Stimulated activated effector memory CD8-positive, alpha-beta T cell treated with anti-CD3 and anti-CD28 coated beads, Interleukin-12 subunit alpha, Interleukin-12 subunit beta, amount 100 ng/mL, for 72 hours (primary cell): ENCODE measurements at regions not wholly inside any gene's neighbourhood (a gene's known extent, or its start where the extent isn't known, plus 50 kb on each side); places are given as distances from the start of the nearest gene placed in this dataset.
"Not testable (repeated sequence)": the region's sequence is repeated elsewhere in the genome, so short reads cannot be mapped to it uniquely, and the experiment has no call there.

Source experiments
- ATAC-seq: fragments of 150-1000 bp; cut with Tn5 transposase; 2 replicates; pipeline ENCODE4 v1.10.0; 2021
- DNase-seq, 2 donors: peaks; one replicate each; pipeline ENCODE4 v3.0.0; 2021 to 2022; ENCODE audit warnings: low spot score in 2 of 2
- H3K27ac Mint-ChIP-seq: one replicate; pipeline ENCODE4 v1.8.0; 2022; ENCODE audit warnings: mild to moderate bottlenecking, mixed read lengths
- H3K36me3 Mint-ChIP-seq: one replicate; pipeline ENCODE4 v1.8.0; 2022; ENCODE audit warnings: mild to moderate bottlenecking, mixed read lengths
- H3K4me1 Mint-ChIP-seq: one replicate; pipeline ENCODE4 v1.8.0; 2022; ENCODE audit warnings: mixed read lengths
- H3K4me3 Mint-ChIP-seq: one replicate; pipeline ENCODE4 v1.8.0; 2022; ENCODE audit warnings: mild to moderate bottlenecking, mixed read lengths
- H3K9me3 Mint-ChIP-seq: one replicate; pipeline ENCODE4 v1.8.0; 2022; ENCODE audit warnings: mixed read lengths

DNA sequence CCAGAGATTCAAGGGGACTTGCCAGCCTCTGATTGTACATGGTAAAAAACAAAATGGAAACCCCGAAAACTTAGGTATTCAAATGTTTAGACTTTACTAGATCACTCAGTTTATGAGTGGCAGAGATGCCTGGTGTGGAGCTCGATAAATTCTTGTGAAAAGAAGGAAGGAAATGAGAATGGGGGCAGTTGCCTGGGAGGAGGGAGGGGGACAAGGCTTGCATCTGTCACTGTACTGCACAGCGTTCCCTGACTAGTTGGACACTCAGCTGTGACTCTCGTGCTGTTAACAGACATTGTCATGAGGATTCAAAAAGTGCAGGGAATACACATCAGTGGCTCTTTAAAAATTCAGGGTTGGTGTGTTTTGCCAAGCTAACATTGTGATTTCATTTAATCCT lies 232.9 kb downstream of the ZIC5 start:
- Mint-ChIP-seq H3K4me3 (no peak overlapping the region), H3K9me3 (no peaks in the 10 kb centered on the region), H3K36me3 (no peaks in the 10 kb centered on the region), H3K27ac (no peak overlapping the region), H3K4me1 (no peaks in the 10 kb centered on the region)
- DNase-seq = no peak
- no peak for ATAC-seq

DNA sequence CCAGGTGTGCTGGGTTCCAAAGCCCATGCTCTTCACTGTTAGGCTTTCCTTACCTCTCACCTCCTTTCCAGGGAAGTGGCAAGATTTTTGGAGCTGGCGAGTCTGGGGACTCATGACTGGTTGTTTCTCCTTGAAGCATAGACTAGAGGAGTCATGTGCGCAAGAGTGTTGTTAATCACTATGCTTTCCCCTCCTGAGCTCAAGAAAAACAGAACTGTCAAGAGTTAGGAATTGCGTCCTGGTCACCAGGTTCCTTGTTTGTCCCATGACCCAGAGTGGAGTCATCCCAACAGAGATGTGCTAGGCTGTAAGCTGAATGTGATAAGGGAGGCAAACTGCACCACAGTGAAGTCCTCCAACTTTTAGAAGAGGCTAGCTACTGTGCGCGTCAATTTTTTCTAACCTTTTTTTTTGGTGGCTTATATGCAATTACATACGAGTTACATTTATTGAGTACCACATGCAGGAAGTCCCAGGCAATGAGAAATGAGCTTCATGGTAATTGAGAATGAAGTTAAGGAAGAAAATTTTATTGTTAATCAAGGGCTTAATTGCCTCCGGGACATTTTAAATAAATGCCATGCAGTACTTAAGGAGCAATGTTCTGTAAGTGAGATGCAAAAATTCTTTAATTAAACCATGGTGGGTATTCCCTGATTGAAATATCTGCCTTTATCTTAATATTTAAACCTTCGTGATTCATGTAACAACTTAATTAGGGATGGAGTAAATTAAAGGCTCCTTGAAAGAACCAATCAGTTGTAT lies 233.9 kb downstream of the ZIC5 start:
- Mint-ChIP-seq H3K9me3 (no peaks in the 10 kb centered on the region), H3K36me3 (no peaks in the 10 kb centered on the region), H3K4me1 (no peaks in the 10 kb centered on the region), H3K27ac (no peak overlapping the region), H3K4me3 (no peak overlapping the region)
- DNase-seq = no peak
- no peak for ATAC-seq

DNA sequence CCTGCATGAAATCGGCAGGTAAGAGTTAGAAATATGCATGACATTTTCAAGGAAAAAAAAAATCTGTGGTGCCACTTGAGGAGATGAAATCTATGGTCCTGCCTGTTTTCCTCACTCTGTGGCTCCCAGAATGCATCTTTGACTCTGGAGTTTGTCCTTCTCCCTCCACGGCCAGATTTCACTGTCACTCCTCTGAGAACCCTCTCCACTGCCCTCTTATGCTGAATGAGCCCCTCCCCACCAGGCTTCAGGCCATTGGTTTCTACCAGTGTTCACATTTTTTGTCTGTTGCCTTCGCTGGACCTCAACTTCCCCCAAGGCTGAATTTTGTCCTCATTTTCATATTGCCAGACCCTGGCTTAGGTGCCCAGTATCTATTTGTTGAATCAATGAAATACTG lies 235.0 kb downstream of the ZIC5 start:
- Mint-ChIP-seq H3K9me3 (no peaks in the 10 kb centered on the region), H3K4me1 (no peaks in the 10 kb centered on the region), H3K36me3 (no peaks in the 10 kb centered on the region), H3K27ac (no peak overlapping the region), H3K4me3 (no peak overlapping the region)
- no peak for ATAC-seq
- DNase-seq = no peak

DNA sequence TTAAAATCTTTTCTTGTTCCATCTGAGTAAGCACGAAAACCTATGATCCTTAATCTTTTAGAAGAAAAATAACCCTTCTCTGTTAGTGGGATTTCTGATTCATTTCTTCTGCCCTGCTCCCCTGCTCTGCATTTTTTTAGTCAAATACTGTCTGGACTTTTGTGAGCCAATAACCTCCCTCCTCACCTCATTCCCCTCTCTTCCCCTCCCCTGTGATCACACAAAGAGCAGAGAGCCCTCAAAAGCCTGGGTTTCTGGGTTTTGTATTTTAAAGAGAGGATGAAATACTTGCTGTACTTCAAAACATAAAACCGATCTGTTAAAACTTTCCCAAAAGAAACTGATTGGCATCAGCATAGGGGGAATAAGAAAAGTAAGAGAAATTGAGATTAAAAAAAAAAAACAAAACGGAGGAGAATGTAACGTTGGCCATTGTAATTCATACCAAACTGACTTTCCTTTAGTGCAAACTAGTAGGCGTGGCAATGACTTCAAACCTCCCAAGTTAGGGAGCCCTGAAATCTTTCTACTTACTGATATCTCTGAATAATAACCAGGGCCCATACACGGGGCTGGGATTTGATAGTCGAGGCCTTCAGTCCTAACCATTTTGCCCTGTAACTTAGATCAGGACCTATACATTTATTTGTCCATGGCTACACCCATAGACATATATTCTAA lies 232.9 kb downstream of the TM9SF2 start:
- no peaks in the 10 kb centered on the region for H3K4me1 Mint-ChIP-seq
- DNase-seq (no peak), ATAC-seq (no peak)
- no peaks in the 10 kb centered on the region for H3K36me3 Mint-ChIP-seq
- H3K4me3 Mint-ChIP-seq = no peak overlapping the region
- no peak overlapping the region for H3K27ac Mint-ChIP-seq
- H3K9me3 Mint-ChIP-seq = no peaks in the 10 kb centered on the region

DNA sequence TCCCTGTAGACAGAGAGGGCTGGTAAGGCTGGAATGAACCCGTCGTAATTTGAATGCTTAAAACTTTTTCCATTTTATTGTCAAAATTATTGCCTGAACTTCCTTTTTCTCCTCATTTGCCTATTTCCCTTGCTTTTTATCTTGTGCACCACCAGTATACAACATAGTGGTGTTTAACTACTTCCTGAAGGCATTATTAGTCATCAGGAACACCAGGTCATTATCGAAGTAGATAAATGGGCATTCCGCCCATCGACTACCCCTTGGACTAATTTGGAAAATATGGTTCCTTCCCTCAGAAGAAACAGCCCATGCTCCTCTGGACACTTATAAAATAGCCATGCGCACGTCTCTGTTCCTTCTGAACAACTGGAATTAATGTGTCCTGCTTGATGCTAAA lies 232.1 kb downstream of the TM9SF2 start:
- H3K4me3 Mint-ChIP-seq = no peak overlapping the region
- no peaks in the 10 kb centered on the region for H3K9me3 Mint-ChIP-seq
- H3K4me1 Mint-ChIP-seq = no peaks in the 10 kb centered on the region
- H3K27ac Mint-ChIP-seq = no peak overlapping the region
- no peaks in the 10 kb centered on the region for H3K36me3 Mint-ChIP-seq
- DNase-seq = no peak
- ATAC-seq = no peak

DNA sequence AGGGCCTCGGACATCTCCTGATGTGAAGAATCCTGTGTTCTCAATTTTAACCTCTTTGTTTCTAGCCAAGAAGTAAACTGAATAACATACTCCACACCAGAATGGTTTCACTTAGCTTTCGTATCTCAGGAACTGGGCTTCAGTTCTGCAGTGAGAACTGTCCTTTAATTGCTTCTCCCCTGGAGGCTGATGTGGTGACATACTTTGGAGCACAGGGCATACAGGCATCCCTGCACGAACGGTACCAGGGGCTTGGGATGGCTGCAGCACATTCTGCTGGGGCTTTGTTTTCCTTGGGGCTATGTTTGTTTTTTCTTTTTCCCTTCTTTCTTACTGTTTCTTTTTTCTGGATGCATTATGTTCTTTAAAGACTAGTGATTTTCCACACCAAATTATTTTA lies 230.5 kb downstream of the TM9SF2 start:
- no peak overlapping the region for H3K27ac Mint-ChIP-seq
- no peaks in the 10 kb centered on the region for H3K9me3 Mint-ChIP-seq
- no peaks in the 10 kb centered on the region for H3K4me1 Mint-ChIP-seq
- no peak overlapping the region for H3K4me3 Mint-ChIP-seq
- DNase-seq = no peak
- no peaks in the 10 kb centered on the region for H3K36me3 Mint-ChIP-seq
- no peak for ATAC-seq

DNA sequence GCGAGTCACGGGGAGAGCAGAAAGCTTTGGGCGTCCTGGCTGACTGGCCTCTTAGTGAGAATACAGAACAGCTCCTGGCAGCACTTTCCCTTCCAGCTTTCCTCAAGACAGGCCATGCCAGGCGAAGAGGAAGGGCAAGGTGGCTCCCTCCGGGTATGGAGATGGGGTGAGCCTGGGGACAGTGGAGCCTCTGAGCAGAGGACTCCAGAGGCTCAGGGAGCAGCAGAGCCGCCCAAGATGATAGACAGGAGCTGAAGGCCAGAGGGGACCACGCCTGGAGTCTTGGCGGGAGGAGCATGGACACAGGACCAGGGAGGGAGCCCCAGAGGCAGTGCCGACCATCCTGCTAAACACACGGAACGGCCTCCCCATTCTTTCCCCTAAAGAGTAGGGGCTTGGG lies 229.1 kb downstream of the TM9SF2 start:
- Mint-ChIP-seq H3K27ac (no peak overlapping the region), H3K4me1 (no peaks in the 10 kb centered on the region), H3K36me3 (no peaks in the 10 kb centered on the region), H3K4me3 (no peak overlapping the region), H3K9me3 (no peaks in the 10 kb centered on the region)
- DNase-seq (no peak), ATAC-seq (no peak)

DNA sequence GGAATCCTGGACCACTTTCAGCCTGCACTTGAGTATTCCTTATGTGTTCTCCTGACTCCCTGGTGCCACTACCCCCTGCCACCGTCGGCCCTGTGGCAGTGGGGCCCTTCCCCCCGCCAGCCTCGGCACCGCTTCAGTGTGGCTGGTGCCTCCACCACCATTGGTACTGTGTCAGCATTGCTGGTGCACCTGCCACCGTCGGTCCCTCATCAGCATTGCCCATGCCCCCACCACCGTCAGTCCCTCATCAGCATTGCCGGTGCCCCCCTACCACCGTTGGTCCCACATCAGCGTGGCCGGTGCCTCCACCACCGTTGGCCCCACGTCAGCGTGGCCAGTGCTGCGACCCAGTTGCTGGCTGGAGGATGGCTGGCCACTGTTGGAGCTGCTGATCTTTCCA lies 228.5 kb downstream of the TM9SF2 start:
- H3K4me3 Mint-ChIP-seq = no peak overlapping the region
- H3K9me3 Mint-ChIP-seq = no peaks in the 10 kb centered on the region
- ATAC-seq (no peak), DNase-seq (no peak)
- H3K4me1 Mint-ChIP-seq = peaks cover 6% of the 10 kb centered on the region
- no peaks in the 10 kb centered on the region for H3K36me3 Mint-ChIP-seq
- no peak overlapping the region for H3K27ac Mint-ChIP-seq

DNA sequence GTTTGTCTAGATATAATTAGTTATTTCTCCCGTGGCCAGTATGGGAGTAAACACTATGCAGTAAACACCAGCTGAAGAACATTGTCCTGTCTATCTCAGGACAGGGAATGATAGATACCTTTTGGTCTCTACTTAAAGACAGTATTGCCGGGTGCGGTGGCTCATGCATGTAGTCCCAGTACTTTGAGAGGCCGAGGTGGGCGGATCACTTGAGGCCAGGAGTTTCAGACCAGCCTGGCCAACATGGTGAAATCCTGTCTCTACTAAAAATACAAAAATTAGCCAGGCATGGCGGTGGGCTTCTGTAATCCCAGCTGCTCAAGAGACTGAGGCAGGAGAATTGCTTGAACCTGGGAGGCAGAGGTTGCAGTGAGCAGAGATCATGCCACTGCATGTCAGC lies 226.4 kb downstream of the TM9SF2 start:
- DNase-seq, H3K36me3 Mint-ChIP-seq, H3K27ac Mint-ChIP-seq, ATAC-seq, H3K4me3 Mint-ChIP-seq, H3K9me3 Mint-ChIP-seq, H3K4me1 Mint-ChIP-seq: not testable (repeated sequence)

DNA sequence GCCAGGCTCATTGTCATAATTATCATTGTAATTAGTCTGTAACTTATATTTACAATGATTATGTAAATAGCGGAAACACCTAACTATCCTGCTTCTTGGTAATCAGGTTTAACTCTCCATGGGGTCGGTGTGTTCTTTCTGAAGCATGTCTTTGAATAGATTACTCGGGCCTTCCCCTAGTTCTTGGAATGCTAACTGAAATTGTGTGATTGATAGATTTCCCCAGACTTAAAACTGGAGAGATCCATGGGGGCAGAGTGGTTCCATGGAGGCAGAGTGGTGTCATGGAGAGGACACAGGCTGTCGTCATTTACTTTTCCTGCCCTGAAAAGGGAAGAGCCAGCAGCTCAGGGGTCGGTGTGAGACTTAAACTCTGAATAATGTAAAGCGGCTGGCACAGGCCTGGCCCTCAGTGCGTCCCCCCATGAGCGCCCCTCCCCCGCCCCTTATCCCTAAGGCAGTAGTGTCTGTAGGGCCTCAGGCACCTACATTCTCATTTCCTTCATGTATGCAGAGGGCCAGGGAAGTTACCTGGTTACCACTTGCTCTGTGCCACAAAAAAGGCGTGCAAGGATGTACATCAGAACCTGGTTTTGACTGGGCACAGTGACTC lies 225.1 kb downstream of the TM9SF2 start:
- DNase-seq (no peak), ATAC-seq (no peak)
- peaks cover 6% of the 10 kb centered on the region for H3K4me1 Mint-ChIP-seq
- no peaks in the 10 kb centered on the region for H3K9me3 Mint-ChIP-seq
- no peaks in the 10 kb centered on the region for H3K36me3 Mint-ChIP-seq
- H3K4me3 Mint-ChIP-seq = no peak overlapping the region
- no peak overlapping the region for H3K27ac Mint-ChIP-seq

DNA sequence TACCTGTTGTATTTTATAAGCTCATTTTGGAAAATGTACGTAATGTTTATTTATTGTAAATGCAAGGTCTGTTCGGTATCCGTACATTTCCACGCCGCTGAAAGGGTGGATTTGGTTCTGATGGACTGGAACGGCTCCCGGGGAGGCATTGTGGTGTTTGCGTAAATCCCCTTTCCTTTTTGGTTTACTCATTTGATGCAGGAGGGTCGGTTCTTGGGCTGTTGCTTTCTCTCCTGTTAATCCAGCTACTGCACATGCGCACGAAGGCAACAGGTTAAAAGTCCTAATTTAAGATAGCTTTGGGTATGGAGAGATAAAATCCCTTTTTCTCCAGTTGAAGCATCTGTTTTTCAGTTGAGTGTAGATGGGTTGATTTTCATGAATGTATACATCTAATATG lies 224.4 kb downstream of the TM9SF2 start:
- ATAC-seq = no peak
- H3K4me3 Mint-ChIP-seq = no peak overlapping the region
- no peaks in the 10 kb centered on the region for H3K36me3 Mint-ChIP-seq
- no peaks in the 10 kb centered on the region for H3K9me3 Mint-ChIP-seq
- H3K27ac Mint-ChIP-seq = no peak overlapping the region
- peaks cover 6% of the 10 kb centered on the region for H3K4me1 Mint-ChIP-seq
- DNase-seq = no peak

DNA sequence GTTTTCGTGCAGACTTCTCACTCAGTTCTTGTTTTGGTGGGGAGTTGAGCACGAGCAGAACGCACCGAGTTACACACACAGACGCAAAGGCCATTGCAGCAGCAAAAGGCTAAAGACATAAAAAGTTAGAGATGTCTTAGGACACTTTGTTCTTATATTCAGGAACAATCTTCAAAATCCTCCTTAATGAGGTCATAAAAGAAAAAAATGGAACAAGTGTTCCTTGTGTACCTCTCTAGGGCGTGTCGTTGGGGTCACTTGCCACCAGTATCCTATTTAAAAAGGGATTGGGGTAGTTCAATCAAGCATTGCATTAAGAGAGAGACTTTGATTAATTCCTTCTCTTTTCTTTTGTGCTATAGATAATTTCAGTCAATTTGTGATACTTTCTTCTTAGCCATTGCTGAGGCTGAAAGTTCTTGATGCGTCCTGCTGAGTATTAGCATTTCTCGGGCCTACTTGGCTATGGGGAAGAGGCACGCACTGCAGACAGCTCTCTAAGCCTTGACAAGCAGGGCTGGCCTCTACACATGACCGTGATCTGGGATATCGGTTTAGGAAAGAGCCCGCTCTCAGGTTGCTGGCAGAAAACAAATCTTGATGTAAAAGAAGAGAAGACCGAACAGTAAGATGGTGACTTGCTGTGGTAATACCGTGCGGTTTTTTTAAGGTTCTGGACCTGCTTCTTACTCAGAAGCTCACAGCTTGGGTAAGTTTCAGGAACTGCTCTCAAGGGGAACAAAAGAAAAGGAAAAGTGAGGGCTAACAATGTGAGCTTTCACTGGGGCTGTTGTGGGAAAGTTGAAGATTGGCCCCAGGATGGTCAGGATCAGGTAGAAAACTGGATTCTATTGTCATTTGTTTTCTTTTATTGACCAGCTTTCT lies 223.6 kb downstream of the TM9SF2 start:
- H3K4me3 Mint-ChIP-seq = no peak overlapping the region
- DNase-seq = no peak
- H3K4me1 Mint-ChIP-seq = peaks cover 6% of the 10 kb centered on the region
- no peaks in the 10 kb centered on the region for H3K36me3 Mint-ChIP-seq
- H3K27ac Mint-ChIP-seq = no peak overlapping the region
- H3K9me3 Mint-ChIP-seq = no peaks in the 10 kb centered on the region
- peak; percentile 43 for ATAC-seq

DNA sequence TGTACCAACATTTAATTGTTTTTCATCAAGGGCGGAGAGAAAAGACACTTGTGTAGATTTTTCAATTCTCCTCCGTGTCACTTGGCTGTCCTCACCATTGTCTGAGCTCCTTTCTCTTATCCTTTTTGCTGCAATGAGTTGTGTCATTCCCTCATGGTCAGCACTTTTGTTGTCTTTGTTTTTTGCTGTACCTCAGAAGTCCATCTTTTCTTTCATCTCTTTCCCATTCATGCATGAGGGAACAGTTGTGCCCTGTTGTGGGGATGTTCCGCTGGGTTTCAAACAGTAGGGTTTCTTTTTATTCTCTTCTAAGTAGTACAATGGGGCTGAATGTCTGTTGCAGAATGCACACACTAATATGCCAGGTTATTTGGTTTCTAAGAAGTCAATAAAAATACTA lies 222.6 kb downstream of the TM9SF2 start:
- Mint-ChIP-seq H3K36me3 (no peaks in the 10 kb centered on the region), H3K4me1 (peaks cover 6% of the 10 kb centered on the region), H3K27ac (no peak overlapping the region), H3K4me3 (no peak overlapping the region), H3K9me3 (no peaks in the 10 kb centered on the region)
- ATAC-seq (no peak), DNase-seq (no peak)

DNA sequence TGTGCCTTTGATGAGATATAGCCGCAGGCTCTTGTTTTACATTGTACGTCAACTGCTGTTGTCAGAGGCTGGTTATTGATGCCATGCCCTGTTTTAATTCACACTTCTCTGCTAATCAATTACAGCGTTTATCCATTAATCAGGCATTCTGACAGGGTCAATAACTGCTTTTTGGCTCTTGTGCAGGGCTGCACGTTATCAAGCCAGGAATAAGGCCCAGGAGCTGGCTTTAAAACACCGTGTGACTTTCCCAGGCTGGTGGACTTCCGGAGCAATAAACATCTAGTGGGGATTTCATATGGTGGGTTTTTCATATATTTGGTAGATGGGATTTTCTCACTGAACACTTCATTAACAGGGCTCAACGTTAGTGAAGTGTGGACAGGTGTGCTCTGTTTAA lies 221.7 kb downstream of the TM9SF2 start:
- no peaks in the 10 kb centered on the region for H3K36me3 Mint-ChIP-seq

DNA sequence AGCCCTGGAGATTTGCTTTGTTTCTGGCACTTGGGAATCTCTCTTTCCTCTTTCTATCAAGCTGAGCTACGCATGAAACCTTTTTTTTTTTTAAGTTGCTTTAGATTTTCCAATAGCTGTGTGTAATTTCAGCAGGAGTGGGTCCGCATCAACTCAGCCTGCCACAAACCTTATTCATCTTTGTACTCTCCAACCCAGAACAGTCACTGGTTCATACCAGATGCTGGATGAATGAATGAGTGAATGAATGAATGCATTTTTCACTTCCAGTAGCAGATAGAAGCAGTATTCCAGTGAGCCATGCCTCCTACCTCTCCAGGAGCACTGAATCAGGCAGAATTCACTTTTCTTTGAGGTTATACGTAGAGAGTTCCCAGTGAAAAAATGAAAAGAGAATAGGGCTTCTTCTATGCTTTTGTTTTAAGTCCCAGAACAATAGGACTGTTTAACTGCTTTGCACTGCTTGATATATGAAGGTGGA lies 221.1 kb downstream of the TM9SF2 start:
- no peak for ATAC-seq
- no peak for DNase-seq
- Mint-ChIP-seq H3K4me1 (peaks cover 6% of the 10 kb centered on the region), H3K9me3 (no peaks in the 10 kb centered on the region), H3K27ac (no peak overlapping the region), H3K36me3 (no peaks in the 10 kb centered on the region), H3K4me3 (no peak overlapping the region)

More for the DNA sequence above, 221.7 kb downstream of the TM9SF2 start:
- H3K4me3 Mint-ChIP-seq = no peak overlapping the region
- ATAC-seq (no peak), DNase-seq (no peak)
- H3K9me3 Mint-ChIP-seq = no peaks in the 10 kb centered on the region
- H3K27ac Mint-ChIP-seq = no peak overlapping the region
- peaks cover 6% of the 10 kb centered on the region for H3K4me1 Mint-ChIP-seq
